ENCODE measurements at regions not wholly inside any gene's neighbourhood (a gene's known extent, or its start where the extent isn't known, plus 50 kb on each side); places are given as distances from the start of the nearest gene placed in this dataset.

DNA sequence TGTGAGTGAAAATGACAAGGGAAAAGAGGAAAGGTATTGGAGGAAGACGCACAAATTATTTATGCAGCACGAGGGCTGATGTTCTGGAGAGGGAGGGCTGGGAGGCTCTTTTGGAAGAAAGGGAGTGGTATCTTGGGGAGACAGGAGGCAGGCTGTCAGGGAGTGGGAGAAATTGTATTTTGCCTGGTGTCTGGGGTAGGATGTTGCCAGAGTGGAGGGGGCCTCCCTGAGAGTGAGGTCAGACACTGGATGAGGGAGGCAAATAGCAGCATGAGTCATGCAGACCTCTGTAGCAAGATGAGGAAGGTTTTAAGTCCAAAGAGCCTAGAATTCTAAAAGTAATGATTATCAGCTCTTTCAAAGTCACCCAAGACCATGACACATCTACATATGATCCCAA, 158.0 kb downstream of the DMRT2 start:
- Histone ChIP-seq H3K36me3 (no peaks in the 10 kb centered on the region), H3K27ac (no peak overlapping the region), H3K9me3 (ENCODE audit: low read depth) (no peaks in the 10 kb centered on the region), H3K4me1 (ENCODE audit: low read depth) (no peaks in the 10 kb centered on the region), H3K4me3 (no peak overlapping the region), H3K27me3 (no peaks in the 10 kb centered on the region)
- TF ChIP-seq CTCF (IDR thresholded peaks at IDR 0.05; ENCODE audit: low read depth, low read length) = no peak
- DNase-seq (ENCODE audit: low read depth in 1 of 2, low spot score in 1 of 2) = peak in 1 of 2 donors; percentile 31

DNA sequence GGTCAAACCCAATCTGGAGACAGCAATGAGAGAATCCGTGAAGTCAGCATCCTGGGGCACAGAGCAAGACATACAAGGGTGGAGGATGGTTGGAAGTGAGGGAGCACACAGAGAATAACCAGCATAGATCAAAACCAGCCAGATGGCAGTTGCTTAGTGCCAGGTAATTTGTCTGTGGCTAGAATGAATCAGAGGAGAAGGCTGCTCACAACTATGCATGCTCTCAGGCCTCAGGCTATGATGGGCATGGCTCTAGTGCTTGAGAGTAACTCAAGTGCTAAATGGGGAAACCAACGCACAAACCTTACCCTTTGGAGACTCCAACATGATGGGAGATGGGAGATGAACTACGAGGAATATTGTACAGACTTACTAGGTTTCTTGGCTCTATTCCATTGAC, 160.8 kb downstream of the DMRT2 start:
- no peak for DNase-seq (ENCODE audit: low read depth in 1 of 2, low spot score in 1 of 2)
- no peak overlapping the region for H3K27ac ChIP-seq
- no peaks in the 10 kb centered on the region for H3K4me1 ChIP-seq (ENCODE audit: low read depth)
- no peaks in the 10 kb centered on the region for H3K27me3 ChIP-seq
- no peaks in the 10 kb centered on the region for H3K9me3 ChIP-seq (ENCODE audit: low read depth)
- H3K4me3 ChIP-seq = no peak overlapping the region
- no peaks in the 10 kb centered on the region for H3K36me3 ChIP-seq
- TF ChIP-seq CTCF (IDR thresholded peaks at IDR 0.05; ENCODE audit: low read depth, low read length) = no peak

GRCh38 chr9:1216532-1216931, 166.4 kb downstream of the DMRT2 start:
- DNase-seq (ENCODE audit: low read depth in 1 of 2, low spot score in 1 of 2) = no peak
- no peaks in the 10 kb centered on the region for H3K9me3 ChIP-seq (ENCODE audit: low read depth)
- TF ChIP-seq CTCF (IDR thresholded peaks at IDR 0.05; ENCODE audit: low read depth, low read length) = no peak
- H3K27me3 ChIP-seq = no peaks in the 10 kb centered on the region
- H3K4me1 ChIP-seq (ENCODE audit: low read depth) = no peaks in the 10 kb centered on the region
- no peaks in the 10 kb centered on the region for H3K36me3 ChIP-seq
- no peak overlapping the region for H3K27ac ChIP-seq
- no peak overlapping the region for H3K4me3 ChIP-seq

- DNase-seq (ENCODE audit: low read depth in 1 of 2, low spot score in 1 of 2) = peak in 1 of 2 donors; percentile 25
- Histone ChIP-seq H3K36me3 (no peaks in the 10 kb centered on the region), H3K9me3 (ENCODE audit: low read depth) (no peaks in the 10 kb centered on the region), H3K27ac (no peak overlapping the region), H3K4me1 (ENCODE audit: low read depth) (no peaks in the 10 kb centered on the region), H3K4me3 (no peak overlapping the region), H3K27me3 (no peaks in the 10 kb centered on the region)
- TF ChIP-seq CTCF (IDR thresholded peaks at IDR 0.05; ENCODE audit: low read depth, low read length) = no peak
These were observed 166.9 kb downstream of the DMRT2 start for GRCh38 chr9:1217076-1217475.

GRCh38 chr9:1219284-1219683, 169.1 kb downstream of the DMRT2 start:
- Histone ChIP-seq H3K4me3 (no peak overlapping the region), H3K27me3 (no peaks in the 10 kb centered on the region), H3K36me3 (no peaks in the 10 kb centered on the region), H3K9me3 (ENCODE audit: low read depth) (no peaks in the 10 kb centered on the region), H3K4me1 (ENCODE audit: low read depth) (no peaks in the 10 kb centered on the region), H3K27ac (no peak overlapping the region)
- no peak for TF ChIP-seq CTCF (IDR thresholded peaks at IDR 0.05; ENCODE audit: low read depth, low read length)
- DNase-seq (ENCODE audit: low read depth in 1 of 2, low spot score in 1 of 2) = no peak

- no peak overlapping the region for H3K27ac ChIP-seq
- TF ChIP-seq CTCF (IDR thresholded peaks at IDR 0.05; ENCODE audit: low read depth, low read length) = no peak
These were observed 171.1 kb downstream of the DMRT2 start for GRCh38 chr9:1221298-1221697.

More at GRCh38 chr9:1221298-1221697, 171.1 kb downstream of the DMRT2 start:
- Histone ChIP-seq H3K9me3 (ENCODE audit: low read depth) (no peaks in the 10 kb centered on the region), H3K27me3 (no peaks in the 10 kb centered on the region), H3K4me3 (no peak overlapping the region), H3K4me1 (ENCODE audit: low read depth) (no peaks in the 10 kb centered on the region), H3K36me3 (no peaks in the 10 kb centered on the region)
- DNase-seq (ENCODE audit: low read depth in 1 of 2, low spot score in 1 of 2) = no peak
